SK-N-SH treated with all-trans-retinoic acid at 6 μM for 48 hours (cell line): ENCODE measurements at regions not wholly inside any gene's neighbourhood (a gene's known extent, or its start where the extent isn't known, plus 50 kb on each side); places are given as distances from the start of the nearest gene placed in this dataset.

Source experiments
- ATAC-seq: fragments of 200-7000 bp; cut with Tn5 transposase; 3 replicates; pipeline ENCODE4 v1.9.1; 2020; ENCODE audit warnings: mild to moderate bottlenecking, moderate library complexity
- ARNTL ChIP-seq: fragments of 450-650 bp; formaldehyde crosslinking; IDR thresholded peaks from 2 replicates; pipeline ENCODE4 v1.5.0; 2020; ENCODE audit warnings: low read depth, mild to moderate bottlenecking, moderate library complexity, borderline replicate concordance
- BACH2 ChIP-seq: fragments of 250-450 bp; sonication (Bioruptor Pico); IDR thresholded peaks from 2 replicates; pipeline ENCODE4 v1.9.0; 2021; ENCODE audit warnings: mild to moderate bottlenecking, borderline replicate concordance
- ESRRG ChIP-seq: fragments of 250-450 bp; sonication (Bioruptor Pico); IDR thresholded peaks from 2 replicates; pipeline ENCODE4 v1.6.1; 2021; ENCODE audit warnings: mild to moderate bottlenecking
- GLIS3 ChIP-seq: fragments of 250-450 bp; sonication (Bioruptor Pico); IDR thresholded peaks from 2 replicates; pipeline ENCODE4 v1.5.0; 2020; ENCODE audit warnings: mild to moderate bottlenecking, moderate library complexity
- ISL1 ChIP-seq: fragments of 250-450 bp; sonication (Bioruptor Pico); IDR thresholded peaks from 2 replicates; pipeline ENCODE4 v2.1.2; 2022; ENCODE audit warnings: mild to moderate bottlenecking, moderate library complexity
- OSR1 ChIP-seq: fragments of 250-450 bp; sonication (Bioruptor Pico); IDR thresholded peaks from 2 replicates; pipeline ENCODE4 v1.8.0; 2022; ENCODE audit warnings: moderate library complexity, mild to moderate bottlenecking, inconsistent platforms
- RARB ChIP-seq: fragments of 250-450 bp; sonication (Bioruptor Pico); IDR thresholded peaks from 2 replicates; pipeline ENCODE4 v1.8.0; 2021; ENCODE audit warnings: mild to moderate bottlenecking, moderate library complexity
- SNAI2 ChIP-seq: fragments of 250-450 bp; sonication (Bioruptor Pico); IDR thresholded peaks from 2 replicates; pipeline ENCODE4 v1.5.0; 2020; ENCODE audit warnings: mild to moderate bottlenecking, moderate library complexity
- TCF4 ChIP-seq: fragments of 250-450 bp; sonication (Bioruptor Pico); IDR thresholded peaks from 2 replicates; pipeline ENCODE4 v1.8.0; 2021; ENCODE audit warnings: mild to moderate bottlenecking, moderate library complexity, borderline replicate concordance
- TOX ChIP-seq: fragments of 250-450 bp; sonication (Bioruptor Pico); IDR thresholded peaks from 2 replicates; pipeline ENCODE4 v1.8.0; 2021; ENCODE audit warnings: mild to moderate bottlenecking, moderate library complexity, borderline replicate concordance
- ZC3H10 ChIP-seq: fragments of 250-450 bp; sonication (Bioruptor Pico); IDR thresholded peaks from 2 replicates; pipeline ENCODE4 v1.5.1; 2021; ENCODE audit warnings: mild to moderate bottlenecking, moderate library complexity
- ZFP3 ChIP-seq: fragments of 250-450 bp; sonication (Bioruptor Pico); IDR thresholded peaks from 2 replicates; pipeline ENCODE4 v1.5.0; 2020; ENCODE audit warnings: mild to moderate bottlenecking, moderate library complexity
- ZNF565 ChIP-seq: fragments of 450-650 bp; formaldehyde crosslinking; conservative IDR thresholded peaks from 2 replicates; pipeline ENCODE4 v1.5.0; 2020; ENCODE audit warnings: low read depth, mild to moderate bottlenecking, moderate library complexity
- ZNF70 ChIP-seq: fragments of 450-650 bp; formaldehyde crosslinking; IDR thresholded peaks from 2 replicates; pipeline ENCODE4 v1.5.0; 2020; ENCODE audit warnings: mild to moderate bottlenecking, moderate library complexity
- TF ChIP-seq, protein P1 (sequence below): fragments of 250-450 bp; sonication (Bioruptor Pico); IDR thresholded peaks from 2 replicates; pipeline ENCODE4 v1.8.0; 2020; ENCODE audit warnings: mild to moderate bottlenecking, moderate library complexity, borderline replicate concordance
- TF ChIP-seq, protein P2 (sequence below): fragments of 250-450 bp; sonication (Bioruptor Pico); IDR thresholded peaks from 2 replicates; pipeline ENCODE4 v1.5.1; 2021; ENCODE audit warnings: mild to moderate bottlenecking, moderate library complexity
- TF ChIP-seq, protein P3 (sequence below): fragments of 250-450 bp; sonication (Bioruptor Pico); IDR thresholded peaks from 2 replicates; pipeline ENCODE4 v1.5.0; 2020; ENCODE audit warnings: mild to moderate bottlenecking, moderate library complexity
- TF ChIP-seq, protein P4 (sequence below): fragments of 250-450 bp; sonication (Bioruptor Pico); IDR thresholded peaks from 2 replicates; pipeline ENCODE4 v1.5.1; 2020; ENCODE audit warnings: low read depth, mild to moderate bottlenecking, moderate library complexity

DNA sequence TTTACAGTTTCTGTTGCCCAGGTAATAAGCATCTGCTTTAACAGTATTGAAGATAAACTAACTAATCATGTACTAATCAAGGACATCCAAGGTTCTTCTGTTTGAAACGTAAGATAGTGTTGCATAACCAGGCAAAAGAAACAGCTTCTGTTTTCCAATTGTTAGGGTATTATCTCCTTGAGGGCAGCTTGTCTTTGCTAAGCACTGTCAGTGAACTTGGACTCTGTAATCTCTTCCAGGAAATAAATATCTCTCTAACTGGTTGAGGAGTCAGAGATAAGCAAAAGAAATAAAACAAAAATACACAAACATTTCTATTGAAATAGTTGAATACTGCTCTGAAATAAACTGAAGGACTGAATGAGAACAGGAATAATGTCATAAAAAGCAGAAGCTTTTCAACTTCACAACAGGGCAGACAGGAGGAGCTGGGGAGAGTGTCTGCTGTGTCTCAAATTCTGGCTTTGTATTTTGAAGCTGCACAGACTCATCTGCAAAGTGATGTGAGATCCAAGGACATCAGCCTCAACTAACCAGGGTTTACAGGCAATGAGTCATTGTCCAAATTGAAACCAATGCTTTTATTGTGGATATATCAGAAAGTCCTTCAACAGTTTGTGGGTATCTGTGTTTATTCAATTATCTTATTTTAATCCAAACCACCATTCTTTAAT is 1253.0 kb upstream of the PCDH7 start:
- peak; percentile 94 for ATAC-seq
- TF ChIP-seq ARNTL (no peak), TCF4 (CRISPR knock-in tag) (no peak), GLIS3 (CRISPR knock-in tag) (no peak), SNAI2 (CRISPR knock-in tag) (no peak), ZFP3 (CRISPR knock-in tag) (no peak), OSR1 (CRISPR knock-in tag) (no peak), ZNF565 (CRISPR knock-in tag) (no peak), RARB (CRISPR knock-in tag) (no peak), BACH2 (CRISPR knock-in tag) (no peak), ZNF70 (CRISPR knock-in tag) (no peak), ESRRG (no peak), ZC3H10 (CRISPR knock-in tag) (no peak), ISL1 (CRISPR knock-in tag) (no peak), TOX (CRISPR knock-in tag) (no peak)
- TF ChIP-seq, protein P1, sequence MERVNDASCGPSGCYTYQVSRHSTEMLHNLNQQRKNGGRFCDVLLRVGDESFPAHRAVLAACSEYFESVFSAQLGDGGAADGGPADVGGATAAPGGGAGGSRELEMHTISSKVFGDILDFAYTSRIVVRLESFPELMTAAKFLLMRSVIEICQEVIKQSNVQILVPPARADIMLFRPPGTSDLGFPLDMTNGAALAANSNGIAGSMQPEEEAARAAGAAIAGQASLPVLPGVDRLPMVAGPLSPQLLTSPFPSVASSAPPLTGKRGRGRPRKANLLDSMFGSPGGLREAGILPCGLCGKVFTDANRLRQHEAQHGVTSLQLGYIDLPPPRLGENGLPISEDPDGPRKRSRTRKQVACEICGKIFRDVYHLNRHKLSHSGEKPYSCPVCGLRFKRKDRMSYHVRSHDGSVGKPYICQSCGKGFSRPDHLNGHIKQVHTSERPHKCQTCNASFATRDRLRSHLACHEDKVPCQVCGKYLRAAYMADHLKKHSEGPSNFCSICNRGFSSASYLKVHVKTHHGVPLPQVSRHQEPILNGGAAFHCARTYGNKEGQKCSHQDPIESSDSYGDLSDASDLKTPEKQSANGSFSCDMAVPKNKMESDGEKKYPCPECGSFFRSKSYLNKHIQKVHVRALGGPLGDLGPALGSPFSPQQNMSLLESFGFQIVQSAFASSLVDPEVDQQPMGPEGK (CRISPR knock-in tag): no peak
- TF ChIP-seq, protein P2, sequence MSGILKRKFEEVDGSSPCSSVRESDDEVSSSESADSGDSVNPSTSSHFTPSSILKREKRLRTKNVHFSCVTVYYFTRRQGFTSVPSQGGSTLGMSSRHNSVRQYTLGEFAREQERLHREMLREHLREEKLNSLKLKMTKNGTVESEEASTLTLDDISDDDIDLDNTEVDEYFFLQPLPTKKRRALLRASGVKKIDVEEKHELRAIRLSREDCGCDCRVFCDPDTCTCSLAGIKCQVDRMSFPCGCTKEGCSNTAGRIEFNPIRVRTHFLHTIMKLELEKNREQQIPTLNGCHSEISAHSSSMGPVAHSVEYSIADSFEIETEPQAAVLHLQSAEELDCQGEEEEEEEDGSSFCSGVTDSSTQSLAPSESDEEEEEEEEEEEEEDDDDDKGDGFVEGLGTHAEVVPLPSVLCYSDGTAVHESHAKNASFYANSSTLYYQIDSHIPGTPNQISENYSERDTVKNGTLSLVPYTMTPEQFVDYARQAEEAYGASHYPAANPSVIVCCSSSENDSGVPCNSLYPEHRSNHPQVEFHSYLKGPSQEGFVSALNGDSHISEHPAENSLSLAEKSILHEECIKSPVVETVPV (CRISPR knock-in tag): no peak
- TF ChIP-seq, protein P3, sequence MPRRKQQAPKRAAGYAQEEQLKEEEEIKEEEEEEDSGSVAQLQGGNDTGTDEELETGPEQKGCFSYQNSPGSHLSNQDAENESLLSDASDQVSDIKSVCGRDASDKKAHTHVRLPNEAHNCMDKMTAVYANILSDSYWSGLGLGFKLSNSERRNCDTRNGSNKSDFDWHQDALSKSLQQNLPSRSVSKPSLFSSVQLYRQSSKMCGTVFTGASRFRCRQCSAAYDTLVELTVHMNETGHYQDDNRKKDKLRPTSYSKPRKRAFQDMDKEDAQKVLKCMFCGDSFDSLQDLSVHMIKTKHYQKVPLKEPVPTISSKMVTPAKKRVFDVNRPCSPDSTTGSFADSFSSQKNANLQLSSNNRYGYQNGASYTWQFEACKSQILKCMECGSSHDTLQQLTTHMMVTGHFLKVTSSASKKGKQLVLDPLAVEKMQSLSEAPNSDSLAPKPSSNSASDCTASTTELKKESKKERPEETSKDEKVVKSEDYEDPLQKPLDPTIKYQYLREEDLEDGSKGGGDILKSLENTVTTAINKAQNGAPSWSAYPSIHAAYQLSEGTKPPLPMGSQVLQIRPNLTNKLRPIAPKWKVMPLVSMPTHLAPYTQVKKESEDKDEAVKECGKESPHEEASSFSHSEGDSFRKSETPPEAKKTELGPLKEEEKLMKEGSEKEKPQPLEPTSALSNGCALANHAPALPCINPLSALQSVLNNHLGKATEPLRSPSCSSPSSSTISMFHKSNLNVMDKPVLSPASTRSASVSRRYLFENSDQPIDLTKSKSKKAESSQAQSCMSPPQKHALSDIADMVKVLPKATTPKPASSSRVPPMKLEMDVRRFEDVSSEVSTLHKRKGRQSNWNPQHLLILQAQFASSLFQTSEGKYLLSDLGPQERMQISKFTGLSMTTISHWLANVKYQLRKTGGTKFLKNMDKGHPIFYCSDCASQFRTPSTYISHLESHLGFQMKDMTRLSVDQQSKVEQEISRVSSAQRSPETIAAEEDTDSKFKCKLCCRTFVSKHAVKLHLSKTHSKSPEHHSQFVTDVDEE (CRISPR knock-in tag): no peak
- TF ChIP-seq, protein P4, sequence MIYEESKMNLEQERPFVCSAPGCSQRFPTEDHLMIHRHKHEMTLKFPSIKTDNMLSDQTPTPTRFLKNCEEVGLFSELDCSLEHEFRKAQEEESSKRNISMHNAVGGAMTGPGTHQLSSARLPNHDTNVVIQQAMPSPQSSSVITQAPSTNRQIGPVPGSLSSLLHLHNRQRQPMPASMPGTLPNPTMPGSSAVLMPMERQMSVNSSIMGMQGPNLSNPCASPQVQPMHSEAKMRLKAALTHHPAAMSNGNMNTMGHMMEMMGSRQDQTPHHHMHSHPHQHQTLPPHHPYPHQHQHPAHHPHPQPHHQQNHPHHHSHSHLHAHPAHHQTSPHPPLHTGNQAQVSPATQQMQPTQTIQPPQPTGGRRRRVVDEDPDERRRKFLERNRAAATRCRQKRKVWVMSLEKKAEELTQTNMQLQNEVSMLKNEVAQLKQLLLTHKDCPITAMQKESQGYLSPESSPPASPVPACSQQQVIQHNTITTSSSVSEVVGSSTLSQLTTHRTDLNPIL (CRISPR knock-in tag): no peak
- TF ChIP-seq, all 23 proteins: peak for 0
